Sigmoid colon (tissue), 4 donors: ENCODE measurements at regions not wholly inside any gene's neighbourhood (a gene's known extent, or its start where the extent isn't known, plus 50 kb on each side); places are given as distances from the start of the nearest gene placed in this dataset.

ENCODE experiments used
- EP300 ChIP-seq, 4 donors: sonication (generic); formaldehyde crosslinking; IDR thresholded peaks; one replicate each; pipeline ENCODE4 v1.6.1; 2017; ENCODE audit warnings: antibody characterized with exemption in 4 of 4
- POLR2A ChIP-seq, 2 donors: fragments of 450-650 bp; IDR thresholded peaks; one replicate each; pipeline ENCODE4 v1.6.1; 2016; ENCODE audit warnings: antibody characterized with exemption in 2 of 2, mild to moderate bottlenecking in 2 of 2, moderate library complexity in 2 of 2
- POLR2AphosphoS5 ChIP-seq, 4 donors: sonication (generic); formaldehyde crosslinking; IDR thresholded peaks; one replicate each; pipeline ENCODE4 v1.6.1; 2017; ENCODE audit warnings: antibody characterized with exemption in 4 of 4
- TF ChIP-seq, protein P1 (sequence below), 4 experiments: fragments of 450-650 bp in 3 of 4; fragments of 200-600 bp in 1 of 4; IDR thresholded peaks; one replicate each; pipeline ENCODE4 v1.5.1; 2016 to 2019; ENCODE audit warnings: antibody characterized with exemption in 4 of 4, mild to moderate bottlenecking in 3 of 4, moderate library complexity in 2 of 4

DNA sequence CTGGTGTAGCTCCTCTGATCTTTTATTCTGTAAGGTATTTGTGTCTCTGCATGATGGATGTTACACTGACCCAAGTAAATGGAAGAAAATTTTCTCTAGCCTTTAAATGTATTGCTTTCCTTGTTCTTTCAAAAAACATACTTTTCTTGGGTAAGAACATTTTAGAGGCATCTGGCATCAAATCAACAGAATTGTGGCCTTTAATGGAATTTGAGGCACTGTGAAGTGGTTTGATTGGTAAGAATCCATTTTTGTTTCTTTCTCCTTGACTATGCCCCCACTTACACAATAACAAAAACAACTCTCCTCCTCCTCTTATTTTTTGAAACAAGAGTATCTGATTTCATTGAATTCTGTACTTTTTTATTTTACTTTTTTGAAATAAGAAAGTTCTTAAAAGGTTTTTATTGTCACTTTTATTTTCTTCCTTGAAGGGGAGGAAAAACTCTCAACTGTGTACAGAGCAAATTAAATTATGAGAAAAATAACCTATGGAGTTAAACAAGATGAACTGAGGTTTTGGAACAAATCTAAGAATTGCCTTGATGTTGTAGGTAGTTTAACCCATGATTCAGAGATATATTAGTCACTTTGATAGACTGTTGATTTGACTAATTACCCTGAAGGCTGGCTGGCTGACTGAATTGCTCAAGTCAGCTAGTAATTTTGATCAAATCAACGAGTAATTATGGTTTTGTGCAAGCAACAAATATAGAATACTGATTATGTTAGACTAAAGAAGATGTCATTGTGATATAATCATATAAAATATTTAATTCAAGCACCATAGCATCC lies 146.4 kb downstream of the FHIP1A start:
- TF ChIP-seq, protein P1, sequence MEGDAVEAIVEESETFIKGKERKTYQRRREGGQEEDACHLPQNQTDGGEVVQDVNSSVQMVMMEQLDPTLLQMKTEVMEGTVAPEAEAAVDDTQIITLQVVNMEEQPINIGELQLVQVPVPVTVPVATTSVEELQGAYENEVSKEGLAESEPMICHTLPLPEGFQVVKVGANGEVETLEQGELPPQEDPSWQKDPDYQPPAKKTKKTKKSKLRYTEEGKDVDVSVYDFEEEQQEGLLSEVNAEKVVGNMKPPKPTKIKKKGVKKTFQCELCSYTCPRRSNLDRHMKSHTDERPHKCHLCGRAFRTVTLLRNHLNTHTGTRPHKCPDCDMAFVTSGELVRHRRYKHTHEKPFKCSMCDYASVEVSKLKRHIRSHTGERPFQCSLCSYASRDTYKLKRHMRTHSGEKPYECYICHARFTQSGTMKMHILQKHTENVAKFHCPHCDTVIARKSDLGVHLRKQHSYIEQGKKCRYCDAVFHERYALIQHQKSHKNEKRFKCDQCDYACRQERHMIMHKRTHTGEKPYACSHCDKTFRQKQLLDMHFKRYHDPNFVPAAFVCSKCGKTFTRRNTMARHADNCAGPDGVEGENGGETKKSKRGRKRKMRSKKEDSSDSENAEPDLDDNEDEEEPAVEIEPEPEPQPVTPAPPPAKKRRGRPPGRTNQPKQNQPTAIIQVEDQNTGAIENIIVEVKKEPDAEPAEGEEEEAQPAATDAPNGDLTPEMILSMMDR (IDR thresholded peaks at IDR 0.05), result no peak
- no peak for TF ChIP-seq POLR2AphosphoS5 (IDR thresholded peaks at IDR 0.05)
- TF ChIP-seq POLR2A (IDR thresholded peaks at IDR 0.05), result no peak
- TF ChIP-seq EP300 (IDR thresholded peaks at IDR 0.05), result no peak
